ENCODE measurements at regions not wholly inside any gene's neighbourhood (a gene's known extent, or its start where the extent isn't known, plus 50 kb on each side); places are given as distances from the start of the nearest gene placed in this dataset.

GRCh38 chr6:45813943-45814342 lies 201.7 kb downstream of the CLIC5 start:
- Histone ChIP-seq H3K4me1 (no peaks in the 10 kb centered on the region), H3K9me3 (no peaks in the 10 kb centered on the region), H3K4me3 (no peak overlapping the region), H3K27me3 (peaks cover 3% of the 10 kb centered on the region), H3K36me3 (no peaks in the 10 kb centered on the region), H3K27ac (no peak overlapping the region)
- no peak for ATAC-seq
- 66 to 77% methylated on average over 3 of the region's 3 CpGs for WGBS, 2 donors (ENCODE audit: low coverage in 1 of 2)
- TF ChIP-seq POLR2AphosphoS5 (IDR thresholded peaks at IDR 0.05), result no peak

- no peaks in the 10 kb centered on the region for H3K4me1 ChIP-seq
- TF ChIP-seq POLR2AphosphoS5 (IDR thresholded peaks at IDR 0.05) (no peak), POLR2A (IDR thresholded peaks at IDR 0.05) (no peak), CTCF (IDR thresholded peaks at IDR 0.05) (no peak), EP300 (IDR thresholded peaks at IDR 0.05) (no peak)
- no peak for ATAC-seq
- H3K27ac ChIP-seq, result no peak overlapping the region
- H3K4me3 ChIP-seq, result no peak overlapping the region
- WGBS, 2 donors (ENCODE audit: low coverage in 1 of 2), result 23 to 47% methylated on average over 4 to 6 of the region's 6 CpGs
- H3K27me3 ChIP-seq, result peaks cover 3% of the 10 kb centered on the region
- no peaks in the 10 kb centered on the region for H3K9me3 ChIP-seq
- H3K36me3 ChIP-seq, result no peaks in the 10 kb centered on the region
These were observed 202.7 kb downstream of the CLIC5 start for GRCh38 chr6:45812922-45813321.

GRCh38 chr6:45808917-45809316 lies 206.7 kb downstream of the CLIC5 start:
- Histone ChIP-seq H3K27me3 (no peaks in the 10 kb centered on the region), H3K27ac (no peak overlapping the region), H3K9me3 (peaks cover 0 to 4% (median 0%) of the 10 kb centered on the region in 3 donors), H3K36me3 (no peaks in the 10 kb centered on the region), H3K4me3 (no peak overlapping the region), H3K4me1 (no peaks in the 10 kb centered on the region)
- 38% methylated on average over 1 of the region's 1 CpG for WGBS, 2 donors (ENCODE audit: low coverage in 1 of 2)
- no peak for ATAC-seq
- no peak for TF ChIP-seq POLR2AphosphoS5 (IDR thresholded peaks at IDR 0.05)
- TF ChIP-seq CTCF (IDR thresholded peaks at IDR 0.05), result no peak
- no peak for TF ChIP-seq EP300 (IDR thresholded peaks at IDR 0.05)
- no peak for TF ChIP-seq POLR2A (IDR thresholded peaks at IDR 0.05)

GRCh38 chr6:45808042-45808645 lies 207.5 kb downstream of the CLIC5 start:
- Histone ChIP-seq H3K27me3 (no peaks in the 10 kb centered on the region), H3K36me3 (no peaks in the 10 kb centered on the region), H3K9me3 (peaks cover 0 to 4% (median 0%) of the 10 kb centered on the region in 3 donors), H3K27ac (no peak overlapping the region), H3K4me3 (no peak overlapping the region), H3K4me1 (no peaks in the 10 kb centered on the region)
- 47 to 72% methylated on average over 3 to 7 of the region's 7 CpGs for WGBS, 2 donors (ENCODE audit: low coverage in 1 of 2)
- no peak for ATAC-seq
- TF ChIP-seq CTCF (IDR thresholded peaks at IDR 0.05), result no peak

- H3K27ac ChIP-seq, result no peak overlapping the region
- H3K9me3 ChIP-seq, result peaks cover 0 to 4% (median 0%) of the 10 kb centered on the region in 3 donors
- no peaks in the 10 kb centered on the region for H3K27me3 ChIP-seq
- TF ChIP-seq POLR2AphosphoS5 (IDR thresholded peaks at IDR 0.05) (no peak), POLR2A (IDR thresholded peaks at IDR 0.05) (no peak), CTCF (IDR thresholded peaks at IDR 0.05) (no peak), EP300 (IDR thresholded peaks at IDR 0.05) (no peak)
- no peak overlapping the region for H3K4me3 ChIP-seq
- no peak for ATAC-seq
- no peaks in the 10 kb centered on the region for H3K36me3 ChIP-seq
- WGBS, 2 donors (ENCODE audit: low coverage in 1 of 2), result 81 to 88% methylated on average over 4 of the region's 4 CpGs
- H3K4me1 ChIP-seq, result no peaks in the 10 kb centered on the region
These were observed 208.2 kb downstream of the CLIC5 start for GRCh38 chr6:45807311-45808041.

Measured in gastroesophageal sphincter (tissue), 4 donors.